Sigmoid colon (tissue), 6 donors: ENCODE measurements at regions not wholly inside any gene's neighbourhood (a gene's known extent, or its start where the extent isn't known, plus 50 kb on each side); places are given as distances from the start of the nearest gene placed in this dataset.

ENCODE experiments used
- DNase-seq: peaks from one replicate; pipeline ENCODE4 v3.0.0-alpha.2; 2019
- H3K27ac ChIP-seq, 4 donors: fragments of 200-600 bp; sonication (generic); one replicate each; pipeline ENCODE4 v1.5.1; 2016 to 2019; ENCODE audit warnings: mild to moderate bottlenecking in 1 of 4
- H3K27me3 ChIP-seq, 3 donors: fragments of 200-600 bp; sonication (generic); one replicate each; pipeline ENCODE4 v1.5.1; 2019; ENCODE audit warnings: mild to moderate bottlenecking in 1 of 3
- H3K36me3 ChIP-seq, 4 donors: fragments of 200-600 bp; sonication (generic); one replicate each; pipeline ENCODE4 v1.5.1; 2016 to 2019
- H3K4me1 ChIP-seq, 4 donors: fragments of 200-600 bp; sonication (generic); one replicate each; pipeline ENCODE4 v1.5.1; 2017 to 2019
- H3K4me3 ChIP-seq, 4 donors: fragments of 200-600 bp; sonication (generic); one replicate each; pipeline ENCODE4 v1.5.1; 2017 to 2019; ENCODE audit warnings: mild to moderate bottlenecking in 2 of 4, moderate library complexity in 1 of 4
- H3K9me3 ChIP-seq, 4 donors: fragments of 200-600 bp in 3 of 4; sonication (generic) in 3 of 4; one replicate each; pipeline versions ENCODE4 v1.5.1 to v1.6.1; 2013 to 2019
- CTCF ChIP-seq, 4 experiments: fragments of 450-650 bp in 3 of 4; fragments of 200-600 bp in 1 of 4; IDR thresholded peaks; one replicate each; pipeline ENCODE4 v1.5.1; 2016 to 2019; ENCODE audit warnings: antibody characterized with exemption in 4 of 4, mild to moderate bottlenecking in 3 of 4, moderate library complexity in 2 of 4
- EP300 ChIP-seq, 4 donors: sonication (generic); formaldehyde crosslinking; IDR thresholded peaks; one replicate each; pipeline ENCODE4 v1.6.1; 2017; ENCODE audit warnings: antibody characterized with exemption in 4 of 4
- POLR2A ChIP-seq, 2 donors: fragments of 450-650 bp; IDR thresholded peaks; one replicate each; pipeline ENCODE4 v1.6.1; 2016; ENCODE audit warnings: antibody characterized with exemption in 2 of 2, mild to moderate bottlenecking in 2 of 2, moderate library complexity in 2 of 2
- POLR2AphosphoS5 ChIP-seq, 4 donors: sonication (generic); formaldehyde crosslinking; IDR thresholded peaks; one replicate each; pipeline ENCODE4 v1.6.1; 2017; ENCODE audit warnings: antibody characterized with exemption in 4 of 4
- WGBS, 2 donors: extraction: QIAGEN DNeasy Blood & Tissue Kit; methylation state at CpG; one replicate each; pipeline ENCODE4 v1.1.7; 2013; 5-methylcytosine and 5-hydroxymethylcytosine counted together
- intact Hi-C: fragments of 100-400 bp; cut with DNase I; formaldehyde crosslinking; loops from one replicate; pipeline ENCODE4 v1.15.1; 2023
- donor health status: healthy with polysubstance abuse.
- donor health status: healthy.

GRCh38 chr14:26928019-26928418, 330.2 kb upstream of the NOVA1 start:
- no peak for TF ChIP-seq EP300 (IDR thresholded peaks at IDR 0.05)
- no peak for TF ChIP-seq CTCF (IDR thresholded peaks at IDR 0.05)
- TF ChIP-seq POLR2AphosphoS5 (IDR thresholded peaks at IDR 0.05): no peak
- no peak for TF ChIP-seq POLR2A (IDR thresholded peaks at IDR 0.05)
- no peak for DNase-seq
- intact Hi-C loops: no loop called here
- WGBS, 2 donors: 55 to 65% methylated on average over 2 of the region's 2 CpGs
- Histone ChIP-seq H3K36me3 (no peaks in the 10 kb centered on the region), H3K9me3 (no peaks in the 10 kb centered on the region), H3K4me1 (no peaks in the 10 kb centered on the region), H3K4me3 (no peak overlapping the region), H3K27me3 (no peaks in the 10 kb centered on the region), H3K27ac (no peak overlapping the region)

- 59 to 75% methylated on average over 3 of the region's 3 CpGs for WGBS, 2 donors
- H3K36me3 ChIP-seq: no peaks in the 10 kb centered on the region
- DNase-seq: no peak
- H3K4me1 ChIP-seq: no peaks in the 10 kb centered on the region
- H3K9me3 ChIP-seq: no peaks in the 10 kb centered on the region
- TF ChIP-seq POLR2AphosphoS5 (IDR thresholded peaks at IDR 0.05): no peak
- TF ChIP-seq POLR2A (IDR thresholded peaks at IDR 0.05): no peak
- no peak for TF ChIP-seq EP300 (IDR thresholded peaks at IDR 0.05)
- no peak for TF ChIP-seq CTCF (IDR thresholded peaks at IDR 0.05)
- no peaks in the 10 kb centered on the region for H3K27me3 ChIP-seq
- H3K4me3 ChIP-seq: no peak overlapping the region
- intact Hi-C loops: no loop called here
- no peak overlapping the region for H3K27ac ChIP-seq
These were observed 331.5 kb upstream of the NOVA1 start for GRCh38 chr14:26929361-26929760.

- H3K9me3 ChIP-seq: no peaks in the 10 kb centered on the region
- DNase-seq: no peak
- H3K27me3 ChIP-seq: no peaks in the 10 kb centered on the region
- WGBS, 2 donors: 36 to 77% methylated on average over 2 of the region's 2 CpGs
- no peaks in the 10 kb centered on the region for H3K36me3 ChIP-seq
- intact Hi-C loops: no loop called here
- TF ChIP-seq CTCF (IDR thresholded peaks at IDR 0.05) (no peak), POLR2A (IDR thresholded peaks at IDR 0.05) (no peak), POLR2AphosphoS5 (IDR thresholded peaks at IDR 0.05) (no peak), EP300 (IDR thresholded peaks at IDR 0.05) (no peak)
- H3K27ac ChIP-seq: no peak overlapping the region
- H3K4me3 ChIP-seq: no peak overlapping the region
- H3K4me1 ChIP-seq: no peaks in the 10 kb centered on the region
These were observed 332.7 kb upstream of the NOVA1 start for GRCh38 chr14:26930576-26930975.

GRCh38 chr14:26932606-26933005, 334.8 kb upstream of the NOVA1 start:
- intact Hi-C loops: no loop called here
- H3K9me3 ChIP-seq: no peaks in the 10 kb centered on the region
- H3K4me1 ChIP-seq: no peaks in the 10 kb centered on the region
- H3K27ac ChIP-seq: no peak overlapping the region
- H3K36me3 ChIP-seq: no peaks in the 10 kb centered on the region
- no peak for DNase-seq
- H3K4me3 ChIP-seq: no peak overlapping the region
- 91 to 92% methylated on average over 4 of the region's 4 CpGs for WGBS, 2 donors
- no peaks in the 10 kb centered on the region for H3K27me3 ChIP-seq
- TF ChIP-seq CTCF (IDR thresholded peaks at IDR 0.05) (no peak), EP300 (IDR thresholded peaks at IDR 0.05) (no peak), POLR2A (IDR thresholded peaks at IDR 0.05) (no peak), POLR2AphosphoS5 (IDR thresholded peaks at IDR 0.05) (no peak)

GRCh38 chr14:26933431-26933830, 335.6 kb upstream of the NOVA1 start:
- Histone ChIP-seq H3K4me3 (no peak overlapping the region), H3K36me3 (no peaks in the 10 kb centered on the region), H3K27ac (no peak overlapping the region), H3K4me1 (no peaks in the 10 kb centered on the region), H3K9me3 (no peaks in the 10 kb centered on the region), H3K27me3 (no peaks in the 10 kb centered on the region)
- 64 to 76% methylated on average over 4 of the region's 4 CpGs for WGBS, 2 donors
- intact Hi-C loops: no loop called here
- no peak for DNase-seq
- TF ChIP-seq EP300 (IDR thresholded peaks at IDR 0.05): no peak
- TF ChIP-seq POLR2AphosphoS5 (IDR thresholded peaks at IDR 0.05): no peak
- no peak for TF ChIP-seq POLR2A (IDR thresholded peaks at IDR 0.05)
- TF ChIP-seq CTCF (IDR thresholded peaks at IDR 0.05): no peak
